ENCODE measurements at regions not wholly inside any gene's neighbourhood (a gene's known extent, or its start where the extent isn't known, plus 50 kb on each side); places are given as distances from the start of the nearest gene placed in this dataset.

DNA sequence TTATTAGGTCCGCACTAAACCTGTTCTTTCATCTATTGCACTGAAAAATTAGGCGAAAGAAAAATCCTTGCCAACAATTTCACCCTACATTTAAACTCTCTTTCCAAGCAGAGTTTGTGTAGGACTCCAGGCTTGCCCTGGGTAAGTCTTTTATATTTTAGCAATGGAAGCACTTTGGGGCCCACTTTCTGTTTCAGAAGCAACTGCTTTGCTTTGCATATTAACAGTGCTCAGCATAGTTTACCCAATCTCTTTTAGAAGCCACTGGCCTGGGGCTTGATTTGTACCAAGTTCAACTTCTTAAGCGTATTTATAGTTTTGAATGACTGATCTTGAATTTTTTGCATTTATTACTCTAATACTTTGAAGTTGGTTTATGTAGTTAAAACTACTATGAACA is 78.8 kb upstream of the MDFIC start:
- TF ChIP-seq CTCF (IDR thresholded peaks at IDR 0.05; ENCODE audit: low read length) (no peak), EZH2 (IDR thresholded peaks at IDR 0.05; ENCODE audit: borderline replicate concordance, low read length) (no peak)
- Histone ChIP-seq H3K36me3 (ENCODE audit: insufficient read depth, low read length) (no peaks in the 10 kb centered on the region), H3K9ac (ENCODE audit: low read length) (no peak overlapping the region), H3K9me2 (ENCODE audit: low read depth, low read length) (no peaks in the 10 kb centered on the region; the same call in 1 of the 2 replicates), H3K4me2 (ENCODE audit: low read length) (no peak overlapping the region), H4K20me1 (ENCODE audit: insufficient read depth, low read length) (no peaks in the 10 kb centered on the region), H3F3A (ENCODE audit: insufficient read depth, low read length) (no peaks in the 10 kb centered on the region), H3K27me3 (ENCODE audit: insufficient read depth, low read length) (no peaks in the 10 kb centered on the region), H3K27ac (ENCODE audit: low read depth, low read length, poor library complexity, severe bottlenecking) (no peak overlapping the region), H3K4me1 (ENCODE audit: insufficient read depth, low read length, severe bottlenecking) (no peaks in the 10 kb centered on the region), H3K9me3 (ENCODE audit: low read length) (no peaks in the 10 kb centered on the region), H3K4me3 (ENCODE audit: low read depth, low read length, poor library complexity, severe bottlenecking) (no peak overlapping the region), H2AFZ (ENCODE audit: low read length) (no peak overlapping the region), H3K79me2 (ENCODE audit: insufficient read depth, low read length) (no peaks in the 10 kb centered on the region)

GRCh38 chr7:114851406-114852061 is 70.4 kb upstream of the MDFIC start:
- Histone ChIP-seq H3K27ac (ENCODE audit: low read depth, low read length, poor library complexity, severe bottlenecking) (no peak overlapping the region), H3K9ac (ENCODE audit: low read length) (no peak overlapping the region), H3K4me2 (ENCODE audit: low read length) (no peak overlapping the region), H3K4me1 (ENCODE audit: insufficient read depth, low read length, severe bottlenecking) (no peaks in the 10 kb centered on the region), H3K79me2 (ENCODE audit: insufficient read depth, low read length) (no peaks in the 10 kb centered on the region), H3K27me3 (ENCODE audit: insufficient read depth, low read length) (no peaks in the 10 kb centered on the region), H3K36me3 (ENCODE audit: insufficient read depth, low read length) (no peaks in the 10 kb centered on the region), H3K9me3 (ENCODE audit: low read length) (no peaks in the 10 kb centered on the region), H3K9me2 (ENCODE audit: low read depth, low read length) (no peaks in the 10 kb centered on the region), H2AFZ (ENCODE audit: low read length) (no peak overlapping the region), H3F3A (ENCODE audit: insufficient read depth, low read length) (no peaks in the 10 kb centered on the region), H4K20me1 (ENCODE audit: insufficient read depth, low read length) (no peaks in the 10 kb centered on the region), H3K4me3 (ENCODE audit: low read depth, low read length, poor library complexity, severe bottlenecking) (no peak overlapping the region)
- TF ChIP-seq EZH2 (IDR thresholded peaks at IDR 0.05; ENCODE audit: borderline replicate concordance, low read length) (no peak), CTCF (IDR thresholded peaks at IDR 0.05; ENCODE audit: low read length) (no peak)

GRCh38 chr7:114852293-114852692 is 69.6 kb upstream of the MDFIC start:
- Histone ChIP-seq H4K20me1 (ENCODE audit: insufficient read depth, low read length) (no peaks in the 10 kb centered on the region), H3K9me2 (ENCODE audit: low read depth, low read length) (no peaks in the 10 kb centered on the region), H3K9me3 (ENCODE audit: low read length) (no peaks in the 10 kb centered on the region), H3K4me2 (ENCODE audit: low read length) (no peak overlapping the region), H3K9ac (ENCODE audit: low read length) (no peak overlapping the region), H3K79me2 (ENCODE audit: insufficient read depth, low read length) (no peaks in the 10 kb centered on the region), H3K27ac (ENCODE audit: low read depth, low read length, poor library complexity, severe bottlenecking) (no peak overlapping the region), H3K4me1 (ENCODE audit: insufficient read depth, low read length, severe bottlenecking) (no peaks in the 10 kb centered on the region), H2AFZ (ENCODE audit: low read length) (no peak overlapping the region), H3K27me3 (ENCODE audit: insufficient read depth, low read length) (no peaks in the 10 kb centered on the region), H3F3A (ENCODE audit: insufficient read depth, low read length) (no peaks in the 10 kb centered on the region), H3K4me3 (ENCODE audit: low read depth, low read length, poor library complexity, severe bottlenecking) (no peak overlapping the region), H3K36me3 (ENCODE audit: insufficient read depth, low read length) (no peaks in the 10 kb centered on the region)
- no peak for TF ChIP-seq EZH2 (IDR thresholded peaks at IDR 0.05; ENCODE audit: borderline replicate concordance, low read length)

GRCh38 chr7:114853189-114853588 is 68.7 kb upstream of the MDFIC start:
- Histone ChIP-seq H3K4me3 (ENCODE audit: low read depth, low read length, poor library complexity, severe bottlenecking) (no peak overlapping the region), H3F3A (ENCODE audit: insufficient read depth, low read length) (no peaks in the 10 kb centered on the region), H3K27me3 (ENCODE audit: insufficient read depth, low read length) (no peaks in the 10 kb centered on the region), H3K9me3 (ENCODE audit: low read length) (no peaks in the 10 kb centered on the region), H3K9ac (ENCODE audit: low read length) (no peak overlapping the region), H3K27ac (ENCODE audit: low read depth, low read length, poor library complexity, severe bottlenecking) (no peak overlapping the region), H2AFZ (ENCODE audit: low read length) (no peak overlapping the region), H3K79me2 (ENCODE audit: insufficient read depth, low read length) (no peaks in the 10 kb centered on the region), H3K36me3 (ENCODE audit: insufficient read depth, low read length) (no peaks in the 10 kb centered on the region), H3K4me2 (ENCODE audit: low read length) (no peak overlapping the region), H3K9me2 (ENCODE audit: low read depth, low read length) (no peaks in the 10 kb centered on the region), H3K4me1 (ENCODE audit: insufficient read depth, low read length, severe bottlenecking) (no peaks in the 10 kb centered on the region), H4K20me1 (ENCODE audit: insufficient read depth, low read length) (no peaks in the 10 kb centered on the region)
- TF ChIP-seq CTCF (IDR thresholded peaks at IDR 0.05; ENCODE audit: low read length) (no peak), EZH2 (IDR thresholded peaks at IDR 0.05; ENCODE audit: borderline replicate concordance, low read length) (no peak)
